ENCODE measurements at regions not wholly inside any gene's neighbourhood (a gene's known extent, or its start where the extent isn't known, plus 50 kb on each side); places are given as distances from the start of the nearest gene placed in this dataset.

DNA sequence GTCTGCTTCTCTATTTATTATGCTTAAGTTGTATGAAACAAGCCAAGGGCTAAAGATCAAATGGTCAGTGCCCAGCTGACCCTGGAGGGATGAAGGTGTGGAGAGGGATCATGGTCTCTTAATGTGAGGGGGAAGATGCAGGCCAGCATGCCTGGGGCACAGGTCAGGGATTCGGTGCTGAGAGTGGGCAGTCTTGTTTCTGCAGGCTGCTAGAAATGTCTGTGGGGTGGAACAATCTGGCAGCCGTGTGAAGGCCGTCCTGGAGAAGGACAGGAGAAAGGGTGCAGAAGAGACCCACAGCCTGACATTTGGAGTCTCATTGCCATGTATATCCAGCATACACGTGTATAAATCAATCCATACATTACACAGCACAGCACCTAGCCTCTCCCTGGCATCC is 258.3 kb upstream of the MOCS1 start:
- no peak for DNase-seq

DNA sequence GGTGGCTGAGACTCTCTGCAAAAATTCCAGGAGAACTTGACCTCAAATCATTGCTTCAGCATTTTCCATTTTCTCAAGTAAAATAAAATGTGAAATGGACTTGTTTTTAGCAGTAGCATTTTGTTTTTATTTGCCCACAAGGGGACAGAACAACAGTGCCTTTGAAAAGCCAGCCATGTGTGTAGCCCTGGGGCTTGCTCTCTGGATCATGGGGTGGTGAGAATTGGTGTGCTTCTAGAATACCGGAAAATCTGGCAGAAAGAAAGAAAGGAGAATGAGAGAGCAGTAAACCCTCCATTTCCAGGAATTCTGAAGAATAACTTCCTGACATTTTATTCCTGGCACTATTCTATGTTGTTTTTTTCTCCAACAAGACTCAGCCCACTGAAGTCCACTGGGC is 254.7 kb upstream of the MOCS1 start:
- no peak for DNase-seq

DNA sequence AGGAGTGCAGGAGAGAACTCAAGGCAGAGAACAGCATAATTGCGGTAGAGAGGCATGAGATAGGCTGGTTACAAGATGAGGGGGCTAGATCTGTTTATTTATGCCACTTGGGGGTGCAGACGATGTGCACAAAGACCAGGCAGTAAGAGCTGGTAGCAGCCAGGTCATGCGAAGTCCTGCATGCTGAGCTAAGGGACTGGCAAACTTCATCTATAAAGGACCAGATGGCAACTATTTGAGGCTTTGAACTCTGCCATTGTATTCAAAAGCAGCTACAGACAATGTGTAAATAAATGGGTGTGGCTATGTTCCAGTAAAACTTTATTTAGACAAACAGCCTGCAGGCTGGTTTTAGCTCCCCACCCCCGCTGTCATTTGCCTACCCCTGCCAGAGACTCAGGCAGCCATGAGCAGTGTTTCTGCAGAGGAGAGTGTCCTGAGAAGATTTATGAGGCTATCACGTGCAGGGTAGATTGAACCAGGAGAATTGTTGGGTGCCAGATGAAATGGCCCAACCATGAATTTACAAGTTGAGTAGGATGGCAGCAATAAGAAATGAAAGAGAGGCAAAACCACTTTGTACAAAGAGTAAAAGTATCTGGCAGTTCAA is 253.4 kb upstream of the MOCS1 start:
- no peak for DNase-seq

DNA sequence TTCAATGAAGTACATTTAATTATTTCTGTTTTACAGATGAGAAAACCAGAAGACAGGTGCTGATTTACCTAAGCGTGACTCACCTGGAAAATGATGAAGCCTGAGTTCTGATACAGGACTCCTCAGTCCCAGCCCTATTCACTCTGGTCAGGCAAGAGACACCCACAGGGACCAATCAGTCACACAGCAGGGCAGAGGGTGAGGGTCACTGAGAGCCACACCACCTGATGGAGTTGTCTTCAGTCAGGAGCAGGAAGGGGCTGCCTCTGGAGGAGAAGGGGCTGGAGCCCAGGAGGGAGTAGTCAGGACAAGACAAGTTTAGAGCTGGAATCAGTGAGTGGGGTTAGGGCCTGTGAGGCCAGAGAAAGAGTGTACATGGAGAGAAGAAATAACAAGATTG is 251.2 kb upstream of the MOCS1 start:
- no peak for DNase-seq

DNA sequence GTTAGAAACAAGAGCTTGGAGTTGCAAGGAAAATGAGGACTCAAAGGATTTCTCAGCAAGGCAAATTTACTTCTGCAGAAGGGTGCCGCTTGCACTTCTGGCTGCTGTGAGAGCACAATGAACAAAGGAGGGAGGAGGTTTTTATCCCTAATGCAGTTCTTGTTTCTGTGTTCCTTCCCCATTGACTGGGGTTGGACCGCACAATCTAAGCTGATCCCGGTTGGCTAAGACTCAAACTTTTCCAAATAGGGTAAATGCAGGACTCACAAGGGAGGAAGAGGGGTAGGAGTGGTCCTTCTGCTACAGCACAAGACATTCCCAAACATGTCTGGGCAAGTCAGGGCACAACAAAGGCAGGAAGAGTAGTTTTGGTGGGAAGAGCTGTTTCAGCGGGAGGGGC is 249.6 kb upstream of the MOCS1 start:
- no peak for DNase-seq

DNA sequence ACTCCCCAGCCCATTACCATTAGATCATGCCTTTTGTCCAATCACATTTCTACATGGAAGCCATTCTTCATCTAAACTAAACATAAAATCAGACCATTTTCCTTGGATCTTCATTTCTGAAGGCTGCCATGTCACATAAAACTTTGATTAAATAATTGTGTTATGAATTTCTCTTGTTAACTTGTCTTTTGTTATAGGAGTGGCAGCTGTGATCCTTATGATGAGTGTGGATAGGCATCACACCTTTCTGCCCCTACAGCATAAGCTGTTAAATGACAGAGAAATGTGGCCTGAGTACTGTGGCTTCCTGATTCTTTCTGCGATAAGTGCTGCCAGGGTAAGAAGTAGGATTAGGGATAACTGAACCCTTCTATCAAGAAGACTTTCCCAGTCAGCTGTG is 247.1 kb upstream of the MOCS1 start:
- DNase-seq = no peak

DNA sequence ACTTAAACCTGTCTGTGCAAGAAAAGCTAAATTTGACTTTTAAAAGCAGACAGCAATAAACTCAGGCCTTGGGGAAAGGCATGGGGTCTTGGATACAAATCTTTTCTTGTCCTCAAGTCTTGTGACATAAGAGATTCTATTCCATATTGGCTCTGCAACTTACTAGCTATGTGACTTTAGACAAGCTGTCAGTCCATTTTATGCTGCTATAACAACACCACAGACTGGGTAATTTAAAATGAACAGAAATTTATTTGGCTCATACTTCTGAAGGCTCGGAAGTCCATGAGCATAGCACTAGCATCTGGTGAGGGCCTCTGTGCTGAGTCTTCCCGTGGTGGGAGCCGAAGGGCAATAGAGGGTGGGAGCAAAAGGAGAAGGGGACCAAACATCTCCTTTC is 246.0 kb upstream of the MOCS1 start:
- DNase-seq = no peak

DNA sequence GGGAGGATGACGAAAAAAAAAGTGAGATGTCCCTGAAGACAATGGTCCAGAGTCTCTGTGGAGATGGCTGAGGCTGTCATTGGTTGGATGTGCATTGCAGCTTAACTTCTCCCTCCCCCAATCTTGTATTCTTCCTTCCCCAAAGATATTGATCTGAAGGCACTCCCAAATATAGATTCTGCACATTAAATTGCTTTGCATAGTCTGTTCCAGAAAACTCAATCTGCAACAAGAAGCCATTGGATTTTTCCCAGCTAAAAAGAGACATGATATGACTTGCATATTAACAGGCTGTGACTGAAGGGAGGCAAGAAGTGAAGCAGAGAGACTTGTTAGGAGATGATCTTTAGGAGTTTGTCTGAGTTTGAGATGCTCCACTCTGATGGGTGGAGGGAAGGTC is 245.2 kb upstream of the MOCS1 start:
- DNase-seq = no peak

DNA sequence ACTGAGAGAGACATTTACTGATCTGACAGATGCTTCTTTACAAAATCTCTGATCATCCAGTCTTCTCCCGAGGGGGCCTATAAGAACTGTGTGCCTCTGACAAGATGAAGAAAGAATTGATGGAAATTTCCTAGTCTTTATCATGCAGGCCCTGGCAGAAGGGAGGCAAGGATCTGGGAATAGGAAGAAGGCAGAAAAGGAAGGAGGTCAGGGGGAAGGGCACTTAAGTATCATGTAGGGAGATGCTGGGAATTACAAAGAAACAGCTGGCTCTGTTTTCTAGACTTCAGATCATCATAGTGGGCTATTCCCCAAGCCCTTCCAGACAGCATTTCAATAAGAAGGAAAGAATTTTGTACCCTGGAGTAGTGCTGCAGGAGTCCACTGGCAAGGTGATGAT is 243.3 kb upstream of the MOCS1 start:
- DNase-seq = no peak

DNA sequence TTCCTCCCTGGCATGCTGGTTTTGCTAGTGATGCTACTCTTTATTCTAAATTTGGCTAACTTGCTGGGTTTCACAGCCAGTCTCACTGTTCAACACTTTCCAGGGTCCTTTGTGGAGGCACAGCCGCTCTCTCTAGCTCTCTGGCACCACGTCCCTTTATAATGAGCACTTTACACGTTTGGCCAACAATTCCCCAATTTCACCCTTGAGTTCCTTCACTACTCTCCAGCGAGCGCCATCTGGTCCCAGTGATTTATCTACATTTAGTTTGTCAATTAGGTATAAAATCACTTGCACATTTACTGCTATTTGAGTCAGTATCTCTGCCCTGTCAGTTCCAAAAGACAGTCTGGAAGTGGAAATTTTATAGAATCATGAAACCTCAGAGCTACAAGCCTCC is 241.9 kb upstream of the MOCS1 start:
- DNase-seq = no peak

DNA sequence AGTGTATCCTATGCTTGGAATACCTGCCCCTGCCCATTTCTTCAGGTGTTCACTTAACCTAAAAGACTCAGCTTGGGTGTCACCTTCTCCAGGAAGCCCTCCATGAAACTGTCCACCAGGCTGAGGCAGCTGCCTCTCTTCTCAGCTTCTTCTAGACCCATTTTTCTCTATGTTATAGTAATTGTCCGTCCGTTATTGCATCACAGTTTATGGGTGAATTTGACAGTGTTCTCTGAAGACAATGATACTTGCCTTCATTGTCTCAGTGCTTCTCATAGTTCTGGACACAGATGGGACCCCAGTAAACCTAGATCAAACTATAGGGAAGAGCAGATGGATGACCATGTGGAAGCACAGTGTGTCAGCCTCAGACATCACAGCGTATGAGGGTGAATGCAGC is 238.0 kb upstream of the MOCS1 start:
- no peak for DNase-seq

DNA sequence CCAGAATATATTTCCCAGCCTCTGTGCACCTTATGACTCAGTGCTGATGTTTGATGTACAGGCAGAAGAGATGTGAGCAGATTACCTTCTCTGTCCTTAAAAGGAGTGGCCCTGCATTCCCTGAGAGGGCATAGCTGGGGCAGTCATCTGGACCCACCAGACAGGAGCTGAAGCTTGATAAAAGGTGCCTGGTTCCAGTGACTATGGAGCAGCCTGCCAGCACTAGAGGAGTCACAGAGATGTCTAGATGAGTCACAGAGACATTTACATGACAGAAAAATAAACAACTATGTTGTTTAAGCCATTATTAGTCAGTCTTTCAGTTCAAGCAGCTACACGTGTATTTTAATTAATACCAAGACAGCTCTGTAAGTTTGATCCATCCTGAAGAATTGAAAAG is 237.1 kb upstream of the MOCS1 start:
- DNase-seq = no peak

DNA sequence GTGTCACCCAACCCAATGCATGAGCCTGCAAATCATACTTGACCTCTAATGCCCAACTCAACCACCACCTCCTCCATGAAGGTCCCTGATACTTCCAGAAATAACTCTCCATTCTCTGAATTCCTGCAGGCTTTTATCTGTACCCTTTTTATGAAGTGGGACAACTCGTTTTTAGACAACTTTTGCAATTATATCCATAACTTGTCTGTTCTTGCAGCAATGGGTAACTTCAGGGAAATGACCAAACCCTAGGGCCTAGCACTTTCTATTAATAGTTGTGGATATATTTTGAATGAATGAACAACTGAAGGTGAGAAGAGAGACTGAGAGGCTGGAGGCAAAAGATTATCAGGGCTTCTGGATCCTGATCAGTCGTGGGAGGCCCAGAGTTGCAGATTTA is 236.6 kb upstream of the MOCS1 start:
- no peak for DNase-seq

DNA sequence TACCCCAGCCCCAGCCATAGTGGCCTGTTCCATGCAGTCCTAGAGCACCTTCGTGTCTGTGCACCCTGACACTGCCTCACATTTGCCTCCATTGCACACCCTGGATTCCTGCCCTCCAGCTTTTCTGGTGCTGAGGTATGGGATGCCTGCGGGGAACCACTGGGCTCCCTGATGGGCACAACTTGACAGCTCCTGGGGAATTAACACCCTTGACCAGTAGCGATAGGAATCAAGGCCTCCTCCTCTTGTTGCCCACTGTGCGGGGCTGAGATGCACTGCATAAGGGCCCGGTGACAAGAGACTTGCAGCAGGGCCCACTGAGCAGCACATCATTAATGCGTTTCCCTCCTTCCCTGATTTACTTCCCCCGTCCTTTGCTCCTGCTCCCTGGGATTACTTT is 235.6 kb upstream of the MOCS1 start:
- DNase-seq = no peak

DNA sequence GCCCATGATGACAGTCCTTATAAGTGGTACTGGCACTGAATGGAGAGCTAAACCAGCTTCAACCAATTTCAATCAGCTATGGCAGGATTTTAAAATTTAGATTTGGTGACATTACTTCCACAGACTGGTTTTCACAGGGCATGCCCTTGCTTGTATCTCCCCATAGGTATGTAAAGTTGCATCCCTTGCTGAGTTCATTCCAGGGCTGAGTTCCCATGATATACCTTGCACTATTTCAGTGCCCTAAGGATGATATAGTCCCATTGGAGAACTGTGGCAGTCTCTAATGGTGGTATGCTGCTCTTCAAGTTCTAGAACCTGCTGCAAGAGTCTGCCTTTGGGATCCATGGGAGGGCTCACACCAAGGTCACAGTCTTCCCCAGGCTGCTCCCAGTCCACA is 232.7 kb upstream of the MOCS1 start:
- DNase-seq = no peak

DNA sequence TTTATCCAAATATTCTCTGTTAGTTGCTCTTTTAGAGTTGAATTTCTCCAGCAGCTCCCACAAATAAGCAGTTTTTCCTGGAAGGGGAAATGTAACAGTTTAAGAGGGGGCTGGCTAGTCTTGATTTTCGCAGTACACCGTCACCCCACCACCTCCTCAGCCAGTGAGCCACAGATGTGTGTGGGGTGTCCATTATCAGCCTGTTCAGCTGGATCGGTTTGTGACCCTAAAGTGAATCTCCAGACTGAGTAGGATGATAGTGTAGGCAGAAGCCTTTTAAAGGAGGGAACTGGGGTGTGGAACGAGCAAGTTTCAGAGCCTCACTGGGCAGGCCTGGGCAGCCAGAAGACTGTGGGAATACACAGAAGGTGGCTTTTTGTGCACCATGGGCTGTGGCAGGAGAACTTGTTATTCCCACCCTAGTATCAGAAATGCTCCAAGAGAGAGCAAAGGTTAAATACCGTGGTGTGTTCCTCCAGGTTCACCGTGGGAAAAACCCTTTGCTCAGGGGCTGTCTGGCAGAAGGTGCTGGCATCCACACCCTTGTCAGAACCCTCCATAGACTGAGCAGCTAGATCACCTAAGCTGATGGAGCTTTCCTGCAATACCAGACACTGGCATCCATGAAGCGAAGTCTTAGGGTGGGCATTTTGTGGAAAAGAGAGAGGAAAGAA is 230.9 kb upstream of the MOCS1 start:
- no peak for DNase-seq

DNA sequence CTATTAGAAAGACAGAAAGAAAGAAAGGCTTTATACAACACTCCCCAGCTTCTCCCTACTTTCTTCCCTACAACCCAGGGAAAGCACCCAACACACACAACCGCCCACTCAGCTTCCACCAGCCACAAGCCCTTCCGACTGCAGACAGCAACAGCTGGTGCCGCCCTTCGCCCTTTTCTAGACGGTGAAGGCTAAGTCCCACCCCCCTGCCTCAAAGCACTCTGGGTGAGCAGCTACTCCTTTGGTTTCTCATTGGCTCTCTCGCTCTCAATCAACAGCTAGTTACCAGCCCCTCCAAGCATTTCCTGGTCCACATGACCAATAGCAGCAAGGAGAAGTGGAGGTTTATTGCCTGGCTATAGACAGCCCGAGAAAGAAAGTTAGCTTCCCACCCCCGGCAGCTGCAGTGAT is 230.1 kb upstream of the MOCS1 start:
- DNase-seq = no peak

DNA sequence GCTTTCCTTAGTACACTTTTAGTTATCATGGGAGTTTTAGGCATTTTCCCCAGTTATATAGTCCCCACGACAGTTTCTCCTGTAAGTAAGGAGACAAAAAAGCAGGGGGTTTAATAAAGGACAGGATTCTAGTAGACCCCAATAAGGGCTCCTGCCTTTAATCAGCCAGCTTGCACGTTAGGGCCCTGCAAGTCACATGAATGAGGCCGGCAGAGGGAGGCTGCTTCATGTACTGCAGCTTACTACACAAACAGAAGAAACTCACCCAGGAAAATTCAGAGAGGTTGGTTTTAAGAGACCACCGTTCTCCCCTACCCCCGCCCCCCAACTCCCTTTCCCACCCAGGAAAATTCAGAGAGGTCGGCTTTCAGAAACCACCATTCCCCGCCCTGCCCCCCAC is 229.7 kb upstream of the MOCS1 start:
- DNase-seq = no peak

DNA sequence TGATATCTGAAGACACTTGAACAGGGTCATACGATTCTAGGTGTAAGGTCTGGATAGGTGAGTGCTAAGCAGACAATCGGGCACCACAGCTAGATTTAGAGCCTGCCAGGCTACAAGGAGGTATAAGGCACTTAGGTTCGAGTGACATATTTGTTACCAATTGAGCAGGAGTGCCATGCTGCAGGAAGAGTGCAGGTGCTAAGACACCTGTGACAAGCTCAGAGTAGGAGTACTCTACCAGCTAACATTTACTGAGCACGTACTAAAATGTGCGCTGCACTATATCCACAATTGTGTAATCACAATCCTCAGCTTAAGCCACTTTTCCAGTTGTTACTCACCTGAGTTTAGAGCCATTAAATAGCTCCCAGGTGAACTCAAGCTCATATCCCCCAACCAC is 227.8 kb upstream of the MOCS1 start:
- no peak for DNase-seq

DNA sequence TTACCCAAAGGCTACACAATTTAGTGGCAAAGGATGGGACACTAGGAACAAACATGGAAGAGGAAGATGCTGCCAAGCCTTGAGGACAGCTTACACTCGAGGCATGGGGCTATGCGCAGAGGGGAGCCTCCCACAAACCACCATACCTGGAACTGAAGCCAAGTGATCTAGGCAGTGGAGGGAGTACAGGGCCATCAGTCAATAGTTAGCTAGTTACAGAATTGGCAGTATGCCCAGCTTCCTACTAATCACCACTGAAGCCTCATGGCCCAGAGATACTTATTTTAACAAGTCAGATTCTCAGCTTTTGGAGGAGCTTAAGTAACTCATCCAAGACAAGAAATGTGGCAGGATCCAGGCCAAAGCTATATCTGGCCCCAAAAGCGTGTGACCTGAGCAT is 226.6 kb upstream of the MOCS1 start:
- DNase-seq = no peak

DNA sequence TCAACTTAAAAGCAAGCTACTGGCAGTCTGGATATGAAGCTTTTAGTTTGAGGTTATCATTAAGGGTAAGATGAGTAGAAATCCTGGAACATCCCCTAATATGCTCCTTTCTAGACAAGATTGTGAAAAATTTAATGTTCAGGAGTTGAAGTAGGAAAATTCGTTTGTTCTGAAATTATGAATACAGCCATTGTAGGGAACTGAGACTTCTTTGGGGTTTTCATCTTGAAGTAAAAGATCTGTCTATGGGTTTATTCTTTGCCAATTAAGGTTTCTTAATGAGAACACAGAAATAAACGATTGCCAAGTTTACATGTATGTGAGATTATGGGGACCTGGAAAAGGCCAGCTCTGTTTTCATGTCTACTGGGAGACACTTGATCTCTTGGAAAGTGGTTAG is 225.6 kb upstream of the MOCS1 start:
- no peak for DNase-seq

DNA sequence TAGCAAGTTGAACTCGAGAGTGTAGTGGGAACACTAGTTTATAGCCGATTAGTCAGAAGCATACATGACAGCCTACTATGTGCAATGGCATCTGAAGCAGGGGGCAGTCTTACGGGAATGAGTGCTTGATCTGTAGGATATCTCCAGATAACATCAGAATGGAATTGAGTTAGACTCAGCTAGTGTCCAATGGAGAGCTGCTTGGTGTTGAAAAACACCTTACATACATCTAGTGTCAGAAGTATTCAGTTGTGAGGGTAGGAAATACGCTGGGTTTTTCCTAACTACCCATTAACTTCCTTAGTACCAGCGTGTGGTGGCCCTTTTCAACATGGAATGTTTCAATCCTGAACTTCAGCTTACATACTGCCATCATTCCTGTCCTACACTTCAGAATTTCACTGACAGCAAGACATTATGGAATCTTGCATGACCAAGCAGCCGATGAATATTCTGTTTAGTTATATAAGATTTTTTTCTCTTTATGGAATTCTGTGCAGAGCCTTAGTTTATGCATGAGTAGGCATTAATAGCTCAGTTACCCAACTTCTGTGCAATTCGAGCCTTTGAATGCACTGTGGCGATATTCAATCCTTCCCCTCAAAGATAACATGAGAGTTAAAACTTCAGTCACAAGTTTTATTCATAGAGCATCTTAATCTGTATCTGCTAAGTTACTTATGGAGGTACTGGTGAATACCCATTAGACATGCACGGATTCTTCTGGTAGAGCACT is 218.6 kb upstream of the MOCS1 start:
- DNase-seq = no peak

DNA sequence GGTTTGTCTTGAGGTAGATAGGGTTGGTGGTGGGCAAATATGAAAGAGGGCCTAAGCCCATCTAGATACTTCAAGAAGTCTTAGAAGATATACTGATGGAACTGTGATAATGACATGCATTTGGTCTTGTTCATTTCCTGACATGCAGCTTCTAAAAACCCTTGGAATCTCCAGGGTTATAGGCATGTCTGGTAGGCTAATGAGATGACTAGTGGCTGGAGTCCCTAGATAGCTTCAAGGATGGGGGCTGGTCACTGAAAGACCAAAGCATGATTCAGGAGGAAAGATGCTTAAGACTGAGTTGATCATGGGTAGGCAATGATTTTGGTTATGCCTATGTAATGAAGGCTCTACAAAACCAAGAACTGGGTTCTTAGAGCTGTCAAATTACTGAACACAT is 217.9 kb upstream of the MOCS1 start:
- no peak for DNase-seq

DNA sequence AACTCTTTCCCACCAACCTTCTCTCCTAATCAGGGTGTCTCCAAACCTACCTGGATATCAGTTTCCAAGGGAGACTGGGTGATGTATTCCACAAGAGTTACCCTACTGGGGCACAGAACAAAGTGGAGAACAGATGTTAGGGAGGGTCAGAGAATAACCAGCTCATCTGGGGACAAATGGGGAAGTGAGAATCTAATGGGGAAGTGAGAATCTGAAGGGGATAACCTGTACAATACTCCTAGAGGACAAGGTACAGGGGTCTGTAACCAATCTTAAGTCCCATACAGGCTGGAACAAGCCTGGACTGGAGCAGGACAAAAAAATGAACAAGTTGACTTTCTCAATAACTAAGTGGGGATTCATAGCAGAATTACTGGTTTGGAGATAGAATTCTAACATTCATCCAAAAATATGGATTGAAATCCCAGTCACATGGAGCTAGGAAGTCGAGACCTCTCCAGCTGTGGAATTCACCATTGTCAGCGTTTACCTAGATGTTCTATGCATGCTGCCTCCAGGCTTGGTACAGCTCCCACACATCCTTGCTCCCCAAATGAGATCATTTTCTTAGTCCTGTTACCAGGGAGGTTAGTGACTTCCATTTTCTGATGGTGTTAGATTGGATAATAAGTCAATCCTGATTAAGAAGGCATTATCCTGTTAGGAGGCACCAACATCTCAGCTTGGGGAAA is 214.8 kb upstream of the MOCS1 start:
- no peak for DNase-seq

Data from activated CD4-positive, alpha-beta T cell treated with anti-CD3 and anti-CD28 coated beads for 4 hours (primary cell).